ENCODE measurements at regions not wholly inside any gene's neighbourhood (a gene's known extent, or its start where the extent isn't known, plus 50 kb on each side); places are given as distances from the start of the nearest gene placed in this dataset.
"Not testable (repeated sequence)": the region's sequence is repeated elsewhere in the genome, so short reads cannot be mapped to it uniquely, and the experiment has no call there.

GRCh38 chr11:12599408-12600143 is 74.6 kb upstream of the TEAD1 start:
- TF ChIP-seq CTCF (IDR thresholded peaks at IDR 0.05; ENCODE audit: insufficient read depth, low read depth, low read length, missing control alignments) = peak; percentile 84
- peak; percentile 35 for DNase-seq (ENCODE audit: low read depth)
- no peak overlapping the region for H3K4me3 ChIP-seq (ENCODE audit: low read length)

DNA sequence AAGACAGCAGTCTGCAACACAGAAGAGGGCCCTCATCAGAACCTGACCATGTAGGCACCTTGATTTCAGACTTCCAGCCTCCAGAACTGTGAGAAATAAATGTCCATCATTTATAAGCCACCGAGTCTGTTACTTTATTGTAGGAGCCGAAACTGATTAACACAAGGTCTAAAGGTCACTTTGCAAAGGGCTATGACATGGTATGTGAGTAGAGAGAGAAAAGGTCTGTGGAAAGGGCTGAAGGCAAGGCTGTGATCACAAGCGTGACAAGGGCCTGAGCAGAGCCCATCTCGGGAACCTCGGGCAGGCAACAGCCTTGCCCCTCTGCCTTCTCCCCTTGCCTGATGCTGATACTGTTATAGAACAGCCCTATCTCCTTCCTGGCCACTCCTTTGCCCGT is 73.4 kb upstream of the TEAD1 start:
- H3K4me3 ChIP-seq (ENCODE audit: low read length) = no peak overlapping the region
- DNase-seq (ENCODE audit: low read depth) = no peak
- TF ChIP-seq CTCF (IDR thresholded peaks at IDR 0.05; ENCODE audit: insufficient read depth, low read depth, low read length, missing control alignments) = no peak

- DNase-seq (ENCODE audit: low read depth) = no peak
- H3K4me3 ChIP-seq (ENCODE audit: low read length) = no peak overlapping the region
These were observed 71.8 kb upstream of the TEAD1 start for GRCh38 chr11:12602421-12602820.

GRCh38 chr11:12603143-12604088 is 70.8 kb upstream of the TEAD1 start:
- TF ChIP-seq CTCF (IDR thresholded peaks at IDR 0.05; ENCODE audit: insufficient read depth, low read depth, low read length, missing control alignments) = no peak
- no peak overlapping the region for H3K4me3 ChIP-seq (ENCODE audit: low read length)
- DNase-seq (ENCODE audit: low read depth) = no peak

More at GRCh38 chr11:12602421-12602820, 71.8 kb upstream of the TEAD1 start:
- no peak for TF ChIP-seq CTCF (IDR thresholded peaks at IDR 0.05; ENCODE audit: insufficient read depth, low read depth, low read length, missing control alignments)

DNA sequence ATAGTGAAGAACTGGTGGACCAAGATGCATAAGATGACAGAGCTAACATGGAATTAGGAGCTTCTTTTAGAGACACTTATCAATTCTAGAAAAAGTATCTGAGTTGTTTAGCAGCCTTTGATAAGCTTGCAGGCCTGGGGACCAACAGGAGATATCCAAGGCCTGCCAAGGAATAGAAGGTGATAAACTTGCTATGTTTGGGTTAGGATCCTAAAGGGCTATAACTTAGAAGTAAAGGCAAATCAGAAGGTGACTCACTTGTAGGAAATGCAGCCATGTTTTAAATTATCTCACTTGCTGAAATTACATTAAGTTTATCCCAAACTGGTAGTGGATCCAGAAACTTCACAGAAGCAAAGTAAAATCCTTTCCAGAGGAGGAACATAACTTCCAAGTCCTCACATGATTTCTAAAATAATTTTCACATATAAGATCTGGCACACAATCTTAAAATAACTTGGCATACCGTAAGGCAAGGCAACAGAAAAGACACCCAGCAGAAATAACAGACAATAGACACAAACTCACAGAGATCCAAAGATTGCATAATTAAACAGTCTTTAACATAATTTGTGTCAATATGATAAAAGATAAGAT is 69.6 kb upstream of the TEAD1 start:
- DNase-seq (ENCODE audit: low read depth) = no peak
- no peak for TF ChIP-seq CTCF (IDR thresholded peaks at IDR 0.05; ENCODE audit: insufficient read depth, low read depth, low read length, missing control alignments)
- H3K4me3 ChIP-seq (ENCODE audit: low read length) = no peak overlapping the region

DNA sequence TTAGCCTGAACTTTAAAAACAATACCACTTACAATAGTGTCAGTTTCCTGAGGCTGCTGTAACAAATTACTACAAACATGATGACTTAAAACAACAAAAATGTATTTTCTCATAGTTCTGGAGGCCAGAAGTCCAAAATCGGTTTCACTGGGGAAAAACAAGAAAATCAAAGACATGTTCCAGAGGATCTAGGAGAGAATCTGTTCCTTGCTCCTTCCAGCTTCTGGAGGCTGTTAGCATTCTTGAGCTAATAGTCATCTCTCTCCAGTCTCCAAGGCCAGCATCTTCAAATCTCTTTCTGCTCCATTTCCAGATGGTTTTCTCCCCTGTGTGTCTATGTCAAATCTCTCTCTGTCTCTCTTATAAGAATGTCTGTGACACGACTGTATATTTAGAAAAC is 67.6 kb upstream of the TEAD1 start:
- DNase-seq (ENCODE audit: low read depth) = peak; percentile 17
- H3K4me3 ChIP-seq (ENCODE audit: low read length) = no peak overlapping the region
- no peak for TF ChIP-seq CTCF (IDR thresholded peaks at IDR 0.05; ENCODE audit: insufficient read depth, low read depth, low read length, missing control alignments)

GRCh38 chr11:12608678-12609077 is 65.5 kb upstream of the TEAD1 start:
- not testable (repeated sequence) for H3K4me3 ChIP-seq (ENCODE audit: low read length); DNase-seq (ENCODE audit: low read depth)
